GM12874 (cell line): ENCODE measurements at regions not wholly inside any gene's neighbourhood (a gene's known extent, or its start where the extent isn't known, plus 50 kb on each side); places are given as distances from the start of the nearest gene placed in this dataset.

ENCODE experiments used
- CTCF ChIP-seq: IDR thresholded peaks from 2 replicates; pipeline ENCODE4 v1.5.1; 2011; ENCODE audit warnings: low read depth, mild to moderate bottlenecking, control low read depth, low read length, moderate library complexity; ENCODE audit not compliant: insufficient read depth

DNA sequence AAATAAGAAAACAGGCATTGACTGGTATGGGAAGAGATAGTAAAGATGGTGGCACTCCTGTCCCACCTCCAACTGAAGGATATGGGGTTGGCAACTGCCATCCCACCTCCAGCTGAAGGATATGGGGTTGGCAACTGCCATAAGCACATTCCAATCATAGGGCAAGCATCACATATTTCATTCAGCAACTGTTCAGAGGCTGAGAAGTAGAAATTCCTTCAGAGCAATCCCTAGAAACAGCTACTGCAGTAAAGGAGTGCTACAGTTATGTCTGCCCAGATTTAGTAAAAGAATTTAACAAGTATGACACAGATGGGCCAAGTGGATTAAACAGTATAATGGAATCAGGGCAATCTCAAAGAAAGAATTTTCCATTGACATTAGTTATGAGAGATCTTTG is 156.8 kb downstream of the IMPG2 start:
- TF ChIP-seq CTCF: no peak

- TF ChIP-seq CTCF: no peak
Measured at GRCh38 chr3:101159478-101159877, 160.9 kb downstream of the IMPG2 start.

DNA sequence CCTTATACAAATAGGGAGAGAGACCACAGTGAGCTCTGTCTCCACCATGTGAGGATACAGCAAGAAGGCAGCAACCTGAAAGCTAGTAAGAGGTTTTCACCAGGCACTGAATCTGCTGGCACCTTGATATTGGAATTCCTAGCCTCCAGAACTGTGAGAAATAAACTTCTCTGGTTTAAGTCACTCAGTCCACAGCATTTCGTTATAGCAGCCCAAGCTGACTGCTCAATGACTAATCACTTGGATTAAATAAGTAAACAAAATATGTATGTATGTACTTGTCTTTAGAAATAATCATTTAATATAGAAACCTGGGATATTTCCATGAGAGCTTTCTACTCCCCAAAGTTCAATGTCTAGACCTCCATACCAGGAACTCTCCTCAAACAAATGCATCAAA is 162.0 kb downstream of the IMPG2 start:
- no peak for TF ChIP-seq CTCF

DNA sequence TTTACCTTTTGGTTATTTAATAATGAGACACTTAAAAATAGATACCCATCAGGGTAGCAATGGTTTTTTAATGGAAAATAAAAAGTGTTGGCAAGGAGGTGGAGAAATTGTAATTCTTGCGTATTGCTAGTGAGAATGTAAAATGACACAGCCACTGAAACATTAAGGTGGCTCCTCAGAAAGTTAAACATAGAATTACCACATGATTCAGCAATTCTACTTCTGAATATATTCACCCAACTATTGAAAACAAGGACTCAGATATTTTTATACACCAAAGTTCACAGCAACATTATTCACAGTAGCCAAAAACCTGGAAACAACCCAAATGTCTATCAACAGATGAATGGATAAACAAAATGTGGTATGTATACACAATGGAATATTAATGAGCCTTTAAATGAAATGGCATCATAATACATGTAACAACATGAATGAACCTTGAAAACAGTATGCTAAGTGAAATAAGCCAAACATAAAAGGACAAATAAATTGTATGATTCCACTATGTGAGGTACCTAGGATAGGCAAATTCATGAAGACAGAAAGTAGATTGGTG is 163.5 kb downstream of the IMPG2 start:
- TF ChIP-seq CTCF: no peak

GRCh38 chr3:101155825-101156224 is 162.6 kb upstream of the ABI3BP start:
- TF ChIP-seq CTCF: no peak

GRCh38 chr3:101154401-101154800 is 161.2 kb upstream of the ABI3BP start:
- TF ChIP-seq CTCF: no peak

DNA sequence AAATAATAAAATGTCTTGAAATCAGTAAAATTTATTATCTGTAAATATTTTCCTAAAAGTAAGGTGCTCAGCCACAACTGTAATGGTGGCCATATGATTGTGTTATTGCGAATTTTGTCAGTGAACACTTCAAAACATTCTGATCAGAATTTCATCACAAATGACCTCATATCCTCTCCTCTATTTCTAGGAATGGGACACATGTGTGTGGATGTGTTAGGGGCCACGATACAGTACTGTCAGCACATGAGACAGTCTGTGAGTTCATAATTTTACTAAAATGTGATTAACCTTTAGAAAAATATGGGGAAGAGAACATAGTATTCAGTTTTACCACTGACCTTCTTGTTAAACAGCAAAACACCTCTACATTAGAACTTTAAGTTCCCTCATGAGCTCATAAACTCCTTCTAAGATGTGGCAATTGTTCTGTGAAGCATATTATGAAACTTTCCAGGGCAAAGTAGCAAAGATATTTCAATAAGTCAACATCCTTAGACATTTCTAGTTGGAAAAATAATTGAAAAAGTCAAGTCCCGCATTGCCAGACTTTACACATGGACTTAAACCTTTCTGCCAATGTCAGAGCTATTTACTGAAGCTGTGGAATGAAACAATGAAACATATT is 158.2 kb upstream of the ABI3BP start:
- TF ChIP-seq CTCF: no peak

DNA sequence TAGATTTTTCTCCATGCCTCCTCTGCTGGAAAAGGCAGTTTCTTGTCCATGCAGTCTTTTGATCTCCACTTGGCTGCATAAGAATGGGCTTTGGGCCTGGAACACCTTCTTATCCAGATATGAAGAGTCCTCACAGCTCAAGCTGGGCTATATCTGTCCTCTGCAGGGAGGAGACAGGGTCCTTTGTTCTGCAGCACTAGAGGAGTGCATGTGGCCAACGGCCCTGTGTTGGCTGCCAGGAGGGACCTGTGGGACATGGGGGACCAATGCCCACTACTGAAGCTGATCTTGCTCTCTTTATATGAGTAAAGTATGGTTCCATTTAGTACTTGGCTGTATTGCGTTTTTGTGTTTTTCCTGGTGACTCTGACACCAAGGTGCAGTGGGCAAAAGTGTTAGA is 157.3 kb upstream of the ABI3BP start:
- TF ChIP-seq CTCF: no peak
